HG03432 (cell line): ENCODE measurements at regions not wholly inside any gene's neighbourhood (a gene's known extent, or its start where the extent isn't known, plus 50 kb on each side); places are given as distances from the start of the nearest gene placed in this dataset.
"Not testable (repeated sequence)": the region's sequence is repeated elsewhere in the genome, so short reads cannot be mapped to it uniquely, and the experiment has no call there.

Source experiments
- ATAC-seq: cut with Tn5 transposase; IDR thresholded peaks from one replicate; pipeline ENCODE4 v1.9.1; 2021; ENCODE audit warnings: mild to moderate bottlenecking, moderate library complexity; ENCODE audit not compliant: unreplicated experiment

GRCh38 chr9:29245351-29245750, 1672.1 kb upstream of the C9orf72 start:
- no peak for ATAC-seq

GRCh38 chr9:29270400-29270799, 1697.1 kb upstream of the C9orf72 start:
- not testable (repeated sequence) for ATAC-seq

- no peak for ATAC-seq
Measured at GRCh38 chr9:29282121-29282520, 1708.8 kb upstream of the C9orf72 start.

GRCh38 chr9:29285818-29286217, 1712.5 kb upstream of the C9orf72 start:
- no peak for ATAC-seq

GRCh38 chr9:29289365-29289764, 1716.1 kb upstream of the C9orf72 start:
- ATAC-seq = no peak

- no peak for ATAC-seq
Measured at GRCh38 chr9:29290516-29290915, 1717.2 kb upstream of the C9orf72 start.

GRCh38 chr9:29297592-29297991, 1724.3 kb upstream of the C9orf72 start:
- no peak for ATAC-seq

GRCh38 chr9:29311221-29311620, 1737.9 kb upstream of the C9orf72 start:
- ATAC-seq = no peak

- ATAC-seq = no peak
Measured at GRCh38 chr9:29312327-29312726, 1739.0 kb upstream of the C9orf72 start.

- ATAC-seq = peak; percentile 55
Measured at GRCh38 chr9:29319736-29320513, 1746.6 kb upstream of the C9orf72 start.

GRCh38 chr9:29322240-29322639, 1749.0 kb upstream of the C9orf72 start:
- peak; percentile 92 for ATAC-seq

- no peak for ATAC-seq
Measured at GRCh38 chr9:29325894-29326293, 1752.6 kb upstream of the C9orf72 start.

- ATAC-seq = no peak
Measured at GRCh38 chr9:29332789-29333188, 1759.5 kb upstream of the C9orf72 start.

- no peak for ATAC-seq
Measured at GRCh38 chr9:29336281-29336680, 1763.0 kb upstream of the C9orf72 start.

- no peak for ATAC-seq
Measured at GRCh38 chr9:29339387-29339786, 1766.1 kb upstream of the C9orf72 start.

GRCh38 chr9:29348999-29349398, 1775.7 kb upstream of the C9orf72 start:
- no peak for ATAC-seq

GRCh38 chr9:29389421-29389820, 1816.1 kb upstream of the C9orf72 start:
- ATAC-seq = no peak

- ATAC-seq = no peak
Measured at GRCh38 chr9:29390859-29391258, 1817.6 kb upstream of the C9orf72 start.

GRCh38 chr9:29393064-29393463, 1819.8 kb upstream of the C9orf72 start:
- ATAC-seq = no peak

GRCh38 chr9:29394855-29395254, 1821.6 kb upstream of the C9orf72 start:
- no peak for ATAC-seq

GRCh38 chr9:29397148-29397547, 1823.9 kb upstream of the C9orf72 start:
- no peak for ATAC-seq

- no peak for ATAC-seq
Measured at GRCh38 chr9:29416204-29416603, 1842.9 kb upstream of the C9orf72 start.

GRCh38 chr9:29422438-29422837, 1849.2 kb upstream of the C9orf72 start:
- peak; percentile 74 for ATAC-seq
